Fibroblast of pulmonary artery (primary cell): ENCODE measurements at regions not wholly inside any gene's neighbourhood (a gene's known extent, or its start where the extent isn't known, plus 50 kb on each side); places are given as distances from the start of the nearest gene placed in this dataset.

ENCODE experiments used
- DNase-seq: peaks from one replicate; pipeline ENCODE4 v3.0.0-alpha.2; 2010; ENCODE audit warnings: low read depth
- H3K4me3 ChIP-seq: replicated peaks from 2 replicates; pipeline ENCODE4 v1.5.1; 2011; ENCODE audit warnings: low read depth, mild to moderate bottlenecking, control low read depth, low read length, moderate library complexity
- CTCF ChIP-seq: IDR thresholded peaks from 2 replicates; pipeline ENCODE4 v1.5.1; 2011; ENCODE audit warnings: mild to moderate bottlenecking, control low read depth, low read length, inconsistent platforms; ENCODE audit errors: missing control alignments

- TF ChIP-seq CTCF: no peak
- no peak overlapping the region for H3K4me3 ChIP-seq
- no peak for DNase-seq
Measured at GRCh38 chr4:120472447-120473131, 405.9 kb upstream of the MAD2L1 start.

- TF ChIP-seq CTCF: no peak
- no peak for DNase-seq
- H3K4me3 ChIP-seq: no peak overlapping the region
Measured at GRCh38 chr4:120466429-120466828, 399.8 kb upstream of the MAD2L1 start.

DNA sequence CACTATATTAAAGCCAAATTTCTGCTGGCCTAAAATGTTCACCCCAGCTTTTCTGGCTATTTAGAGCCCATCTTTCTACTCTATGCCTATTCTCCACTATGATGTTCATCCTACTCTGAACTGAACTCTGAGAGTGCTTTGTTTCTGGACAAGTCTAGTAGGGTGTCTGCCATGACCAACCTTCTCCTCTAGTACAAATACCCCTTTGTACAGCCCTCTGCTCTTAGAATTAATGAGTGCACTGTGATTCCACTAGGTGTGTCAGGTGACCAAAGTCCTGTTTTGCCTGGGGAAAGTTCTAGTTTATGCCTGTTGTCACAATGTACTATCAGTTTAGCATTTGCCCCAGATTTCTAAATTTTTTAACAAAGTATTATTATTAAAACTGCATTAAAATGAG is 388.1 kb upstream of the MAD2L1 start:
- no peak for TF ChIP-seq CTCF
- no peak overlapping the region for H3K4me3 ChIP-seq
- DNase-seq: no peak

DNA sequence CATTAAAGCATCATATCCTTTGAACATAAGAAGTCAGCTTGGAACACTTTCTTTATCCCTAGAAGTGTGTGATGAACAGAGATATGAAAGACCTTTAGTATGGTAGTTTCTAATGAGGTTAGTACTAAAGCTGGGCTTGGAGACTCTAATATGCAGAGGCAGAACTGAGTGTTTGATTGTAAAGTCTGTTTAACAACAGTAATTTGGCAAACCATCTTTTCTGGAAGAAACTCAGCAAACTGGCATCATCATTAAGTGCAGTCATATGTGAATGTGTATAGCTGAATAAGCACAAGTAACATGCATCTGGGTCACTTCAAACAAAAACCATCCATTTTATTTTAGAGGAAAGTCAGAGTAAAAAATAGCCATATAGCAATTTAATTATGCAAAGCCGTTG is 385.9 kb upstream of the MAD2L1 start:
- TF ChIP-seq CTCF: no peak
- no peak overlapping the region for H3K4me3 ChIP-seq
- DNase-seq: no peak

DNA sequence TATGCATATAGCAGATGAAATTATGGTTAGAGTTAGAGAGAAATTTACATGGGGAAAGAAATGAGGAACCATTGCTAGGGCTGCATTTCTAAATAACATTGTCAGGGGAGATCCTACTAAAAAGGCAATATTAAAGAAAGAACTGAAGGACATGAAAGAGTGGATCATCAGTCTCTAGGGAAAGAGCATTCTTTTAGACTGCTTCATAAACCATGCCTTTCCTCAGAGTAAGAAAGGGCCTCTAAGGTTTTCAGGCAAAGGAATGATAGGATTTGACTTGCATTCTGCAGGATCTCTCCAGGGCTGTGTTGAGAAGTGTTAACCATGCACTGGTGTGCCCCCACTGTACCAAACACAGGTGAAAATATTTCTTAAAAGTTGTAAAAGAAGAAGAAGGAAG is 385.4 kb upstream of the MAD2L1 start:
- no peak for TF ChIP-seq CTCF
- no peak overlapping the region for H3K4me3 ChIP-seq
- no peak for DNase-seq

DNA sequence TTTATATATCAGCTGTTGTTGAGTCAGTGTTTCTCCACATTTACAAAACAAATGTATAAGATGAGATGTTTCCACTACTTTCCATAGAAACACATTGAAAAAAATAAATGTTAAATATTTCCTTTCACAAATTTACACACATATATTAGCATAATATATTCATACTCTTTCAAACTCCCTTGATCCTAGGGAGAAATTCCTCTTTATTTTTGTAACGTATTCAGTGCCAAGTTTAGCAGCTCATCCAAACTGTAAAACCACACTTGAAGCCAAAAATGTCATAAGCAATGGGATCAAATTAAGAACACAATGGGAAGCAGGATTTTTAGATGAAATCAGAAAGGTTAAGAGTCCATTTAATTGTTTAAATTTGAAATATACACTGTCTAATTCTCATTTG is 381.1 kb upstream of the MAD2L1 start:
- no peak for DNase-seq
- TF ChIP-seq CTCF: no peak
- H3K4me3 ChIP-seq: no peak overlapping the region

- no peak overlapping the region for H3K4me3 ChIP-seq
- TF ChIP-seq CTCF: no peak
- DNase-seq: no peak
Measured at GRCh38 chr4:120446051-120446567, 379.5 kb upstream of the MAD2L1 start.
